ENCODE measurements at regions not wholly inside any gene's neighbourhood (a gene's known extent, or its start where the extent isn't known, plus 50 kb on each side); places are given as distances from the start of the nearest gene placed in this dataset.

DNA sequence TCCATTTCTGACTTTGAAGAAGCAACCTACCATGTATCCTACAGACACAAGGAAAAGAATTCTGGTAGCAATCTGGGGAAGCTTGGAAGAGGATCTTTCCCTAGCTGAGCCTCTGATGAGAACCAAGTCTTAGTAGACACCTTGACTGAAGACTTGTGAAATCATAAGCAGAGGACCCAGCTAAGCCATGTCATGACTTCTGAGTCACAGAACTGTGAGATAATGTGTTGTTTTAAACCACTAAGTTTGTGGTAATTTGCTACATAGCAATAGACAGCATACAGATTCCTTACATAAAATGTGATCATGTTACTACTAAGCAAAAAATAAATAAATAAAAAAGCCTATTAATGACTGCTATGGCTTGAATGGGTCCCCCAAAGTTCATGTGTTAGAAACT is 71.3 kb upstream of the ANKRD50 start:
- no peaks in the 10 kb centered on the region for H3K9me2 ChIP-seq (replicated peaks; ENCODE audit: insufficient read depth, low read length)

GRCh38 chr4:124777007-124777406 is 64.5 kb upstream of the ANKRD50 start:
- Histone ChIP-seq H2AFZ (ENCODE audit: low read length) (no peak overlapping the region), H3K9me2 (replicated peaks; ENCODE audit: insufficient read depth, low read length) (no peaks in the 10 kb centered on the region), H3K27me3 (replicated peaks; ENCODE audit: insufficient read depth, low read length) (no peaks in the 10 kb centered on the region), H4K20me1 (ENCODE audit: insufficient read depth, low read length) (no peaks in the 10 kb centered on the region), H3K4me3 (ENCODE audit: low read length) (no peak overlapping the region), H3K9ac (ENCODE audit: low read length) (no peak overlapping the region), H3K27ac (ENCODE audit: low read length) (no peak overlapping the region), H3K4me2 (ENCODE audit: low read depth, low read length) (no peak overlapping the region), H3F3A (ENCODE audit: insufficient read depth, low read length) (no peaks in the 10 kb centered on the region), H3K4me1 (ENCODE audit: low read length) (no peaks in the 10 kb centered on the region), H3K9me3 (replicated peaks; ENCODE audit: insufficient read depth, low read length) (no peaks in the 10 kb centered on the region), H3K79me2 (ENCODE audit: low read length) (no peaks in the 10 kb centered on the region), H3K36me3 (replicated peaks; ENCODE audit: insufficient read depth, low read length) (no peaks in the 10 kb centered on the region)
- TF ChIP-seq, protein P1, sequence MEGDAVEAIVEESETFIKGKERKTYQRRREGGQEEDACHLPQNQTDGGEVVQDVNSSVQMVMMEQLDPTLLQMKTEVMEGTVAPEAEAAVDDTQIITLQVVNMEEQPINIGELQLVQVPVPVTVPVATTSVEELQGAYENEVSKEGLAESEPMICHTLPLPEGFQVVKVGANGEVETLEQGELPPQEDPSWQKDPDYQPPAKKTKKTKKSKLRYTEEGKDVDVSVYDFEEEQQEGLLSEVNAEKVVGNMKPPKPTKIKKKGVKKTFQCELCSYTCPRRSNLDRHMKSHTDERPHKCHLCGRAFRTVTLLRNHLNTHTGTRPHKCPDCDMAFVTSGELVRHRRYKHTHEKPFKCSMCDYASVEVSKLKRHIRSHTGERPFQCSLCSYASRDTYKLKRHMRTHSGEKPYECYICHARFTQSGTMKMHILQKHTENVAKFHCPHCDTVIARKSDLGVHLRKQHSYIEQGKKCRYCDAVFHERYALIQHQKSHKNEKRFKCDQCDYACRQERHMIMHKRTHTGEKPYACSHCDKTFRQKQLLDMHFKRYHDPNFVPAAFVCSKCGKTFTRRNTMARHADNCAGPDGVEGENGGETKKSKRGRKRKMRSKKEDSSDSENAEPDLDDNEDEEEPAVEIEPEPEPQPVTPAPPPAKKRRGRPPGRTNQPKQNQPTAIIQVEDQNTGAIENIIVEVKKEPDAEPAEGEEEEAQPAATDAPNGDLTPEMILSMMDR (IDR thresholded peaks at IDR 0.05; ENCODE audit: low read length) = no peak
- TF ChIP-seq EZH2 (optimal IDR thresholded peaks at IDR 0.05; ENCODE audit: low read depth, low read length) (no peak), EZH2phosphoT487 (IDR thresholded peaks at IDR 0.05; ENCODE audit: low read length) (no peak)
- no peak for DNase-seq

More for the DNA sequence above, 71.3 kb upstream of the ANKRD50 start:
- H3K27me3 ChIP-seq (replicated peaks; ENCODE audit: insufficient read depth, low read length) = no peaks in the 10 kb centered on the region
- no peaks in the 10 kb centered on the region for H3K79me2 ChIP-seq (ENCODE audit: low read length)
- no peaks in the 10 kb centered on the region for H4K20me1 ChIP-seq (ENCODE audit: insufficient read depth, low read length)
- H3K27ac ChIP-seq (ENCODE audit: low read length) = no peak overlapping the region
- no peak overlapping the region for H3K9ac ChIP-seq (ENCODE audit: low read length)
- no peak overlapping the region for H3K4me2 ChIP-seq (ENCODE audit: low read depth, low read length)
- no peaks in the 10 kb centered on the region for H3F3A ChIP-seq (ENCODE audit: insufficient read depth, low read length)
- H2AFZ ChIP-seq (ENCODE audit: low read length) = no peak overlapping the region
- no peak overlapping the region for H3K4me3 ChIP-seq (ENCODE audit: low read length)
- no peaks in the 10 kb centered on the region for H3K9me3 ChIP-seq (replicated peaks; ENCODE audit: insufficient read depth, low read length)
- H3K4me1 ChIP-seq (ENCODE audit: low read length) = no peaks in the 10 kb centered on the region
- no peaks in the 10 kb centered on the region for H3K36me3 ChIP-seq (replicated peaks; ENCODE audit: insufficient read depth, low read length)
- DNase-seq = no peak
- TF ChIP-seq EZH2 (optimal IDR thresholded peaks at IDR 0.05; ENCODE audit: low read depth, low read length) = no peak
- no peak for TF ChIP-seq EZH2phosphoT487 (IDR thresholded peaks at IDR 0.05; ENCODE audit: low read length)
- TF ChIP-seq, protein P1 (IDR thresholded peaks at IDR 0.05; ENCODE audit: low read length) = no peak

GRCh38 chr4:124768596-124769365 is 56.2 kb upstream of the ANKRD50 start:
- DNase-seq = no peak
- Histone ChIP-seq H2AFZ (ENCODE audit: low read length) (no peak overlapping the region), H3K79me2 (ENCODE audit: low read length) (no peaks in the 10 kb centered on the region), H3K9ac (ENCODE audit: low read length) (no peak overlapping the region), H3K9me2 (replicated peaks; ENCODE audit: insufficient read depth, low read length) (no peaks in the 10 kb centered on the region), H3K27ac (ENCODE audit: low read length) (no peak overlapping the region), H3K36me3 (replicated peaks; ENCODE audit: insufficient read depth, low read length) (no peaks in the 10 kb centered on the region), H3K9me3 (replicated peaks; ENCODE audit: insufficient read depth, low read length) (no peaks in the 10 kb centered on the region), H3K4me2 (ENCODE audit: low read depth, low read length) (no peak overlapping the region), H3K4me3 (ENCODE audit: low read length) (no peak overlapping the region), H3F3A (ENCODE audit: insufficient read depth, low read length) (no peaks in the 10 kb centered on the region), H3K4me1 (ENCODE audit: low read length) (no peaks in the 10 kb centered on the region), H3K27me3 (replicated peaks; ENCODE audit: insufficient read depth, low read length) (no peaks in the 10 kb centered on the region), H4K20me1 (ENCODE audit: insufficient read depth, low read length) (no peaks in the 10 kb centered on the region)
- TF ChIP-seq EZH2 (optimal IDR thresholded peaks at IDR 0.05; ENCODE audit: low read depth, low read length) (no peak), EZH2phosphoT487 (IDR thresholded peaks at IDR 0.05; ENCODE audit: low read length) (no peak)
- TF ChIP-seq, protein P1 (IDR thresholded peaks at IDR 0.05; ENCODE audit: low read length) = no peak
